A673 (cell line): ENCODE measurements at regions not wholly inside any gene's neighbourhood (a gene's known extent, or its start where the extent isn't known, plus 50 kb on each side); places are given as distances from the start of the nearest gene placed in this dataset.

Experiments used
- EZH2 ChIP-seq: fragments of 200-600 bp; sonication (generic); IDR thresholded peaks from 2 replicates; pipeline ENCODE4 v1.6.1; 2017; ENCODE audit warnings: borderline replicate concordance, low read depth, mild to moderate bottlenecking, mixed read lengths, antibody characterized with exemption, low read length; ENCODE audit not compliant: poor library complexity, severe bottlenecking
- TF ChIP-seq, protein P1 (sequence below): fragments of 300-800, 200-600 bp; sonication (generic); conservative IDR thresholded peaks from 2 replicates; pipeline ENCODE4 v1.5.1; 2017; ENCODE audit warnings: low read depth, mild to moderate bottlenecking, antibody characterized with exemption, low read length, moderate library complexity, mixed read lengths

DNA sequence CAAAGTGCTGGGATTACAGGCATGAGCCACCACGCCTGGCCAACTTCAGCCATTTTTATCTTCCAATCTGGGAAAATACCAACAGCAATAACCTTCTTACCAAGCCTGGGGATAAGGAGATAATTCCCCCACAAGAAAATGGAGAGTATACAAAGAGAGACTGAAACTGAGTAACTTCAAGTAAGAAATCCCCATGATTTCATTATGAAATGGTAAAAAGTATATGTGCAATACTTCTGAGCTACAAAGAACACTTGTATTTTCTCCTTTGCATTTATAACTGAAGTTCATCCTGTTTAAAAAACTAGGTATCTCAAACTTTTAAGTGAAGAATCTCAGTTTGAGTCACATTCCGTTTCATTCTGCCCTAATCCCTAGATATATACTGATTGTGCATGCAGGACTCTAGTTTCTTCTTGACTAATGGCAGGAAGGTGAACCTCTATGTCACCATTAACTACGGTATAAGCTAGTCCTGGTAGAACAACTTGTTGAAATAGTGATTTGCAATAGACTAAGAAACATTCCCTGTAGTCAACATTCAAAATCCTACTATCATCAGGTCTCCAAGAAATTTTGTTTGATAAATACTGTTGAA, 2071.4 kb downstream of the MAT2B start:
- TF ChIP-seq, protein P1, sequence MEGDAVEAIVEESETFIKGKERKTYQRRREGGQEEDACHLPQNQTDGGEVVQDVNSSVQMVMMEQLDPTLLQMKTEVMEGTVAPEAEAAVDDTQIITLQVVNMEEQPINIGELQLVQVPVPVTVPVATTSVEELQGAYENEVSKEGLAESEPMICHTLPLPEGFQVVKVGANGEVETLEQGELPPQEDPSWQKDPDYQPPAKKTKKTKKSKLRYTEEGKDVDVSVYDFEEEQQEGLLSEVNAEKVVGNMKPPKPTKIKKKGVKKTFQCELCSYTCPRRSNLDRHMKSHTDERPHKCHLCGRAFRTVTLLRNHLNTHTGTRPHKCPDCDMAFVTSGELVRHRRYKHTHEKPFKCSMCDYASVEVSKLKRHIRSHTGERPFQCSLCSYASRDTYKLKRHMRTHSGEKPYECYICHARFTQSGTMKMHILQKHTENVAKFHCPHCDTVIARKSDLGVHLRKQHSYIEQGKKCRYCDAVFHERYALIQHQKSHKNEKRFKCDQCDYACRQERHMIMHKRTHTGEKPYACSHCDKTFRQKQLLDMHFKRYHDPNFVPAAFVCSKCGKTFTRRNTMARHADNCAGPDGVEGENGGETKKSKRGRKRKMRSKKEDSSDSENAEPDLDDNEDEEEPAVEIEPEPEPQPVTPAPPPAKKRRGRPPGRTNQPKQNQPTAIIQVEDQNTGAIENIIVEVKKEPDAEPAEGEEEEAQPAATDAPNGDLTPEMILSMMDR = no peak
- TF ChIP-seq EZH2 = no peak
